Endothelial cell of umbilical vein (primary cell): ENCODE measurements at regions not wholly inside any gene's neighbourhood (a gene's known extent, or its start where the extent isn't known, plus 50 kb on each side); places are given as distances from the start of the nearest gene placed in this dataset.

Experiments
- BruUV-seq: library from RNA; stranded (reverse); fragments of 400-500 nt; replicated peaks from 2 replicates; lab custom pipeline; 2021; lab: Mats Ljungman, UMichigan
- CTCF ChIA-PET: fragments of 300-600, 350-600 bp; sonication (Branson Sonifier 250); formaldehyde crosslinking; loops from one replicate; lab custom pipeline; 2021; ENCODE audit warnings: antibody characterized with exemption, inconsistent platforms; lab: Charles Lee
- POLR2A ChIA-PET: fragments of 300-600, 350-600 bp; sonication (Branson Sonifier 250); formaldehyde crosslinking; loops from one replicate; lab custom pipeline; 2021; ENCODE audit warnings: antibody characterized with exemption, inconsistent platforms; lab: Charles Lee
- DNase-seq: peaks from one replicate; pipeline ENCODE4 v3.0.0-alpha.2; 2011; ENCODE audit warnings: low read depth, low spot score
- FAIRE-seq: peaks from 2 replicates; lab custom pipeline; 2011; peaks lifted over from hg19 to GRCh38; lab: Jason Lieb, UNC
- H2AFZ ChIP-seq: 2 replicates; pipeline ENCODE4 v1.6.0; 2012; ENCODE audit warnings: low read depth, low read length, control low read depth, inconsistent platforms
- H3K27ac ChIP-seq: 2 replicates; pipeline ENCODE4 v1.5.1; 2011; ENCODE audit warnings: low read depth, mild to moderate bottlenecking, control low read depth, low read length, moderate library complexity; ENCODE audit not compliant: insufficient read depth
- H3K27me3 ChIP-seq, 2 experiments: 2 replicates each; pipeline versions ENCODE4 v1.6.0 to v1.6.1; 2011; ENCODE audit warnings: low read length in 2 of 2, mixed read lengths in 1 of 2; ENCODE audit not compliant: control insufficient read depth in 2 of 2, insufficient read depth in 2 of 2
- H3K36me3 ChIP-seq, 2 experiments: 2 replicates in 1 of 2; 3 replicates in 1 of 2; pipeline ENCODE4 v1.5.1; 2011; ENCODE audit warnings: low read length in 2 of 2, mild to moderate bottlenecking in 1 of 2, moderate library complexity in 1 of 2; ENCODE audit not compliant: control insufficient read depth in 2 of 2, insufficient read depth in 2 of 2; ENCODE audit errors: extremely low read depth in 1 of 2
- H3K4me1 ChIP-seq: 3 replicates; pipeline ENCODE4 v1.5.1; 2011; ENCODE audit warnings: mild to moderate bottlenecking, low read length; ENCODE audit not compliant: control insufficient read depth, insufficient read depth; ENCODE audit errors: extremely low read depth
- H3K4me2 ChIP-seq: 2 replicates; pipeline ENCODE4 v1.6.1; 2011; ENCODE audit warnings: low read length, control low read depth, mixed read lengths; ENCODE audit not compliant: insufficient read depth
- H3K4me3 ChIP-seq, 3 experiments: fragments of 200-600 bp in 1 of 3; sonication (generic), shearing (Covaris generic) in 1 of 3; replicated peaks in 1 of 3; 2 replicates each; pipeline ENCODE4 v1.5.1; 2011 to 2016; ENCODE audit warnings: control low read depth in 3 of 3, low read length in 3 of 3, mild to moderate bottlenecking in 2 of 3, inconsistent platforms in 1 of 3, low read depth in 1 of 3, moderate library complexity in 1 of 3; ENCODE audit not compliant: insufficient read depth in 1 of 3
- H3K79me2 ChIP-seq: 2 replicates; pipeline ENCODE4 v1.6.0; 2012; ENCODE audit warnings: low read length, inconsistent platforms; ENCODE audit not compliant: control insufficient read depth, insufficient read depth
- H3K9ac ChIP-seq: replicated peaks from 2 replicates; pipeline ENCODE3; 2011; ENCODE audit warnings: low read length, control low read depth; ENCODE audit not compliant: insufficient read depth; ENCODE audit errors: extremely low read depth
- H3K9me1 ChIP-seq: replicated peaks from 3 replicates; pipeline ENCODE4 v1.6.0; 2011; ENCODE audit warnings: mild to moderate bottlenecking, low read length; ENCODE audit not compliant: control insufficient read depth, insufficient read depth; ENCODE audit errors: extremely low read depth
- H3K9me3 ChIP-seq: replicated peaks from 2 replicates; pipeline ENCODE4 v1.5.1; 2012; ENCODE audit warnings: low read length, inconsistent platforms; ENCODE audit not compliant: control insufficient read depth, insufficient read depth
- H4K20me1 ChIP-seq: replicated peaks from 2 replicates; pipeline ENCODE3; 2011; ENCODE audit warnings: mild to moderate bottlenecking, low read length; ENCODE audit not compliant: control insufficient read depth, insufficient read depth; ENCODE audit errors: extremely low read depth
- EZH2 ChIP-seq: IDR thresholded peaks from 2 replicates; pipeline ENCODE4 v1.6.1; 2012; ENCODE audit warnings: borderline replicate concordance, low read depth, mild to moderate bottlenecking, moderate library complexity, low read length, inconsistent platforms; ENCODE audit not compliant: severe bottlenecking
- FOS ChIP-seq: IDR thresholded peaks from 2 replicates; pipeline ENCODE4 v1.6.1; 2011; ENCODE audit warnings: mild to moderate bottlenecking, low read length, moderate library complexity, borderline replicate concordance; ENCODE audit not compliant: insufficient read depth
- GATA2 ChIP-seq: IDR thresholded peaks from 2 replicates; pipeline ENCODE4 v1.7.0; 2011; ENCODE audit warnings: low read depth, mild to moderate bottlenecking, moderate library complexity, mixed read lengths, low read length; ENCODE audit not compliant: insufficient read length, insufficient read depth
- JUN ChIP-seq: IDR thresholded peaks from 2 replicates; pipeline ENCODE4 v1.6.1; 2011; ENCODE audit warnings: borderline replicate concordance, low read depth; ENCODE audit not compliant: insufficient read length, insufficient read depth
- MAX ChIP-seq: IDR thresholded peaks from 2 replicates; pipeline ENCODE4 v1.6.1; 2011; ENCODE audit not compliant: insufficient read depth, insufficient read length
- MYC ChIP-seq: IDR thresholded peaks from one replicate; pipeline ENCODE4 v1.6.1; 2011; ENCODE audit warnings: mild to moderate bottlenecking, low read depth, low read length
- POLR2A ChIP-seq: IDR thresholded peaks from 2 replicates; pipeline ENCODE4 v1.6.1; 2012; ENCODE audit warnings: low read depth, mild to moderate bottlenecking, control low read depth, low read length
- POLR2AphosphoS5 ChIP-seq: IDR thresholded peaks from 2 replicates; pipeline ENCODE4 v1.6.1; 2012; ENCODE audit warnings: low read depth, mild to moderate bottlenecking, control low read depth, low read length, moderate library complexity; ENCODE audit not compliant: insufficient read depth
- dilution Hi-C: fragments of 300-500 bp; cut with MboI; formaldehyde crosslinking; loops from one replicate; pipeline ENCODE4 v1.15.0; 2019; ENCODE audit warnings: low sequenced_read_pairs; ENCODE audit not compliant: extremely low pct_ligation_motif_present
- intact Hi-C: fragments of 100-400 bp; cut with micrococcal nuclease; formaldehyde crosslinking; loops from one replicate; pipeline ENCODE4 v1.10.0; 2022
- TF ChIP-seq, protein P1 (sequence below), 2 donors: IDR thresholded peaks; 1 replicate in 1 of 2; 2 replicates in 1 of 2; pipeline ENCODE4 v1.5.1; 2011; ENCODE audit warnings: low read length in 2 of 2, mild to moderate bottlenecking in 2 of 2, moderate library complexity in 2 of 2, control low read depth in 1 of 2, inconsistent platforms in 1 of 2, low read depth in 1 of 2; ENCODE audit not compliant: insufficient read depth in 1 of 2; ENCODE audit errors: extremely low read depth in 1 of 2

GRCh38 chr13:57932061-57932460, 300.5 kb downstream of the PCDH17 start:
- H3K9ac ChIP-seq, result no peak overlapping the region
- no peaks in the 10 kb centered on the region for H3K4me1 ChIP-seq
- CTCF ChIA-PET, result no interaction called here
- FAIRE-seq, result no peak
- no peaks in the 10 kb centered on the region for H3K79me2 ChIP-seq
- no peak overlapping the region for H3K4me2 ChIP-seq
- no peak for TF ChIP-seq POLR2A
- TF ChIP-seq JUN, result no peak
- no peak for TF ChIP-seq POLR2AphosphoS5
- TF ChIP-seq FOS, result no peak
- TF ChIP-seq MYC, result no peak
- TF ChIP-seq GATA2, result no peak
- TF ChIP-seq MAX, result no peak
- TF ChIP-seq, protein P1, sequence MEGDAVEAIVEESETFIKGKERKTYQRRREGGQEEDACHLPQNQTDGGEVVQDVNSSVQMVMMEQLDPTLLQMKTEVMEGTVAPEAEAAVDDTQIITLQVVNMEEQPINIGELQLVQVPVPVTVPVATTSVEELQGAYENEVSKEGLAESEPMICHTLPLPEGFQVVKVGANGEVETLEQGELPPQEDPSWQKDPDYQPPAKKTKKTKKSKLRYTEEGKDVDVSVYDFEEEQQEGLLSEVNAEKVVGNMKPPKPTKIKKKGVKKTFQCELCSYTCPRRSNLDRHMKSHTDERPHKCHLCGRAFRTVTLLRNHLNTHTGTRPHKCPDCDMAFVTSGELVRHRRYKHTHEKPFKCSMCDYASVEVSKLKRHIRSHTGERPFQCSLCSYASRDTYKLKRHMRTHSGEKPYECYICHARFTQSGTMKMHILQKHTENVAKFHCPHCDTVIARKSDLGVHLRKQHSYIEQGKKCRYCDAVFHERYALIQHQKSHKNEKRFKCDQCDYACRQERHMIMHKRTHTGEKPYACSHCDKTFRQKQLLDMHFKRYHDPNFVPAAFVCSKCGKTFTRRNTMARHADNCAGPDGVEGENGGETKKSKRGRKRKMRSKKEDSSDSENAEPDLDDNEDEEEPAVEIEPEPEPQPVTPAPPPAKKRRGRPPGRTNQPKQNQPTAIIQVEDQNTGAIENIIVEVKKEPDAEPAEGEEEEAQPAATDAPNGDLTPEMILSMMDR (IDR thresholded peaks at IDR 0.05; ENCODE audit: extremely low read depth in 1 of 2, insufficient read depth in 1 of 2, low read depth in 1 of 2, low read length in 2 of 2), result no peak
- TF ChIP-seq EZH2, result no peak
- H3K27ac ChIP-seq, result no peak overlapping the region
- H3K9me1 ChIP-seq, result no peaks in the 10 kb centered on the region
- intact Hi-C loops, result no loop called here
- H4K20me1 ChIP-seq, result no peaks in the 10 kb centered on the region
- dilution Hi-C loops, result no loop called here
- no peaks in the 10 kb centered on the region for H3K36me3 ChIP-seq
- no peak for DNase-seq
- H3K27me3 ChIP-seq, result no peaks in the 10 kb centered on the region
- no peak overlapping the region for H3K4me3 ChIP-seq
- H2AFZ ChIP-seq, result no peak overlapping the region
- no peaks in the 10 kb centered on the region for H3K9me3 ChIP-seq
- no TSS peak for BruUV-seq
- POLR2A ChIA-PET, result no interaction called here
